ENCODE measurements at regions not wholly inside any gene's neighbourhood (a gene's known extent, or its start where the extent isn't known, plus 50 kb on each side); places are given as distances from the start of the nearest gene placed in this dataset.

DNA sequence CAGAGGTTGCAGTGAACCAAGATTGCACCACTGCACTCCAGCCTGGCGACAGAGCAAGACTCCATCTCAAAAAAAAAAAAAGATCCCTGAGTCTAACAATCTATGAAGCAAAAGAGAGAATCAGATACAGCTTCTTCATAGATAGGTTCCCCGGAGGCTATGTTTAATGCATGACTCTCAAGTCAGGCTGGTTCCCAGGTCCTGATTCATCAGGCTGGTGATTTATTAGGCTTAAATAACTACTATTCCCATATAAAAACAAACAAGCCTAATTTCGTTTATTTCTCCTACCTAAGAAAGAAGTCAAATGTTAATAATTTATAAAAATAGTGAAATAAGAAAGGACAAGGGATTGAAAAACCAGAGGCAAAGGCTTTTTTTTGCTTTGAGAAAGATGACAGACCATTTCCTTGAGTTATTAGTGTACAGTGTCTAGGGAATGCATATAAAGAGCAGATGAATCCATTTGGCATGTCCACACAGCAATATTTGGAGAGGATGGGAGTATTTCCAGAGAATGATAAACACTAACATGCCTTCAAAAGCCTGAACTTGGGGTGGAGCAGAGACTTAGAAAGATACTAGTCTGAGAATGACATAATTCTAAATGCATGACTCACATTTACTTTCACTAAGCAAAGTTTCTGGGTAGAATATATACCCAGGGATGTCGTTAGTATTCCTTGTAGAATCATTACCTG is 115.3 kb downstream of the NREP start:
- TF ChIP-seq, protein P1, sequence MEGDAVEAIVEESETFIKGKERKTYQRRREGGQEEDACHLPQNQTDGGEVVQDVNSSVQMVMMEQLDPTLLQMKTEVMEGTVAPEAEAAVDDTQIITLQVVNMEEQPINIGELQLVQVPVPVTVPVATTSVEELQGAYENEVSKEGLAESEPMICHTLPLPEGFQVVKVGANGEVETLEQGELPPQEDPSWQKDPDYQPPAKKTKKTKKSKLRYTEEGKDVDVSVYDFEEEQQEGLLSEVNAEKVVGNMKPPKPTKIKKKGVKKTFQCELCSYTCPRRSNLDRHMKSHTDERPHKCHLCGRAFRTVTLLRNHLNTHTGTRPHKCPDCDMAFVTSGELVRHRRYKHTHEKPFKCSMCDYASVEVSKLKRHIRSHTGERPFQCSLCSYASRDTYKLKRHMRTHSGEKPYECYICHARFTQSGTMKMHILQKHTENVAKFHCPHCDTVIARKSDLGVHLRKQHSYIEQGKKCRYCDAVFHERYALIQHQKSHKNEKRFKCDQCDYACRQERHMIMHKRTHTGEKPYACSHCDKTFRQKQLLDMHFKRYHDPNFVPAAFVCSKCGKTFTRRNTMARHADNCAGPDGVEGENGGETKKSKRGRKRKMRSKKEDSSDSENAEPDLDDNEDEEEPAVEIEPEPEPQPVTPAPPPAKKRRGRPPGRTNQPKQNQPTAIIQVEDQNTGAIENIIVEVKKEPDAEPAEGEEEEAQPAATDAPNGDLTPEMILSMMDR (IDR thresholded peaks at IDR 0.05) = no peak
- no peak for TF ChIP-seq POLR2A (IDR thresholded peaks at IDR 0.05)
- TF ChIP-seq POLR2AphosphoS5 (IDR thresholded peaks at IDR 0.05; ENCODE audit: insufficient read depth in 1 of 2, low read depth in 1 of 2) = peak in 1 of 2 donors; percentile 31

Data from vagina (tissue), 2 donors.